Ureter (tissue), 1 donor: ENCODE measurements at regions not wholly inside any gene's neighbourhood (a gene's known extent, or its start where the extent isn't known, plus 50 kb on each side); places are given as distances from the start of the nearest gene placed in this dataset.
"Not testable (repeated sequence)": the region's sequence is repeated elsewhere in the genome, so short reads cannot be mapped to it uniquely, and the experiment has no call there.

ENCODE experiments used
- DNase-seq: peaks from one replicate; pipeline ENCODE4 v3.0.0-alpha.2; 2020; ENCODE audit warnings: low spot score
- donor health status: DM: yes; HTN: yes; CAD: no.

GRCh38 chr6:130672153-130672552 lies 155.1 kb upstream of the SMLR1 start:
- DNase-seq: no peak

GRCh38 chr6:130674604-130675003 lies 152.6 kb upstream of the SMLR1 start:
- DNase-seq: no peak

- DNase-seq: no peak
Observed at GRCh38 chr6:130675072-130675471, 152.1 kb upstream of the SMLR1 start.

GRCh38 chr6:130676077-130676772 lies 151.0 kb upstream of the SMLR1 start:
- DNase-seq: no peak

- no peak for DNase-seq
Observed at GRCh38 chr6:130676773-130677144, 150.4 kb upstream of the SMLR1 start.

GRCh38 chr6:130677312-130677711 lies 149.9 kb upstream of the SMLR1 start:
- no peak for DNase-seq

- DNase-seq: no peak
Observed at GRCh38 chr6:130677766-130678165, 149.4 kb upstream of the SMLR1 start.

- DNase-seq: no peak
Observed at GRCh38 chr6:130679684-130680083, 147.5 kb upstream of the SMLR1 start.

- DNase-seq: no peak
Observed at GRCh38 chr6:130680116-130680515, 147.1 kb upstream of the SMLR1 start.

GRCh38 chr6:130681028-130681427 lies 146.2 kb upstream of the SMLR1 start:
- no peak for DNase-seq

- no peak for DNase-seq
Observed at GRCh38 chr6:130682066-130682465, 145.1 kb upstream of the SMLR1 start.

GRCh38 chr6:130683761-130684517 lies 143.3 kb upstream of the SMLR1 start:
- DNase-seq: no peak

GRCh38 chr6:130692659-130693058 lies 134.5 kb upstream of the SMLR1 start:
- DNase-seq: no peak

GRCh38 chr6:130693944-130694343 lies 133.3 kb upstream of the SMLR1 start:
- DNase-seq: no peak

- DNase-seq: no peak
Observed at GRCh38 chr6:130694606-130695005, 132.6 kb upstream of the SMLR1 start.

- no peak for DNase-seq
Observed at GRCh38 chr6:130696806-130697205, 130.4 kb upstream of the SMLR1 start.

- DNase-seq: no peak
Observed at GRCh38 chr6:130697271-130697994, 129.8 kb upstream of the SMLR1 start.

- peak; percentile 44 for DNase-seq
Observed at GRCh38 chr6:130697995-130698535, 129.1 kb upstream of the SMLR1 start.

GRCh38 chr6:130699742-130700141 lies 127.5 kb upstream of the SMLR1 start:
- no peak for DNase-seq

GRCh38 chr6:130700397-130700796 lies 126.8 kb upstream of the SMLR1 start:
- no peak for DNase-seq

- peak; percentile 56 for DNase-seq
Observed at GRCh38 chr6:130708338-130708737, 118.9 kb upstream of the SMLR1 start.

- not testable (repeated sequence) for DNase-seq
Observed at GRCh38 chr6:130711641-130712040, 115.6 kb upstream of the SMLR1 start.

GRCh38 chr6:130713144-130713543 lies 114.1 kb upstream of the SMLR1 start:
- no peak for DNase-seq
